ENCODE measurements at regions not wholly inside any gene's neighbourhood (a gene's known extent, or its start where the extent isn't known, plus 50 kb on each side); places are given as distances from the start of the nearest gene placed in this dataset.

GRCh38 chr2:19272941-19273470 is 85.4 kb downstream of the OSR1 start:
- Histone ChIP-seq H3K36me3 (ENCODE audit: control insufficient read depth in 5 of 5, insufficient read depth in 5 of 5, low read length in 5 of 5) (no peaks in the 10 kb centered on the region), H3K9me3 (ENCODE audit: control insufficient read depth in 5 of 5, low read length in 5 of 5) (no peaks in the 10 kb centered on the region), H3K9ac (ENCODE audit: low read length in 5 of 5) (no peak overlapping the region), H3K4me3 (ENCODE audit: low read depth in 1 of 5, low read length in 5 of 5) (no peak overlapping the region), H3K27me3 (ENCODE audit: control insufficient read depth in 5 of 5, insufficient read depth in 4 of 5, low read length in 5 of 5) (no peaks in the 10 kb centered on the region), H3K27ac (ENCODE audit: low read depth, low read length) (no peak overlapping the region), H3K4me1 (ENCODE audit: control insufficient read depth in 5 of 5, insufficient read depth in 5 of 5, low read length in 5 of 5) (peaks cover 0 to 3% (median 0%) of the 10 kb centered on the region in 5 donors)

GRCh38 chr2:19272039-19272438 is 86.4 kb downstream of the OSR1 start:
- no peaks in the 10 kb centered on the region for H3K36me3 ChIP-seq (ENCODE audit: control insufficient read depth in 5 of 5, insufficient read depth in 5 of 5, low read length in 5 of 5)
- H3K27me3 ChIP-seq (ENCODE audit: control insufficient read depth in 5 of 5, insufficient read depth in 4 of 5, low read length in 5 of 5): no peaks in the 10 kb centered on the region
- H3K27ac ChIP-seq (ENCODE audit: low read depth, low read length): no peak overlapping the region

GRCh38 chr2:19264852-19265251 is 93.6 kb downstream of the OSR1 start:
- no peaks in the 10 kb centered on the region for H3K9me3 ChIP-seq (ENCODE audit: control insufficient read depth in 5 of 5, low read length in 5 of 5)
- no peak overlapping the region for H3K4me3 ChIP-seq (ENCODE audit: low read depth in 1 of 5, low read length in 5 of 5)
- no peaks in the 10 kb centered on the region for H3K27me3 ChIP-seq (ENCODE audit: control insufficient read depth in 5 of 5, insufficient read depth in 4 of 5, low read length in 5 of 5)
- no peaks in the 10 kb centered on the region for H3K4me1 ChIP-seq (ENCODE audit: control insufficient read depth in 5 of 5, insufficient read depth in 5 of 5, low read length in 5 of 5)
- peaks cover 0 to 3% (median 0%) of the 10 kb centered on the region in 5 donors for H3K36me3 ChIP-seq (ENCODE audit: control insufficient read depth in 5 of 5, insufficient read depth in 5 of 5, low read length in 5 of 5)
- H3K27ac ChIP-seq (ENCODE audit: low read depth, low read length): no peak overlapping the region
- H3K9ac ChIP-seq (ENCODE audit: low read length in 5 of 5): no peak overlapping the region

More at GRCh38 chr2:19272039-19272438, 86.4 kb downstream of the OSR1 start:
- H3K9ac ChIP-seq (ENCODE audit: low read length in 5 of 5): no peak overlapping the region
- H3K4me1 ChIP-seq (ENCODE audit: control insufficient read depth in 5 of 5, insufficient read depth in 5 of 5, low read length in 5 of 5): peaks cover 0 to 3% (median 0%) of the 10 kb centered on the region in 5 donors
- H3K4me3 ChIP-seq (ENCODE audit: low read depth in 1 of 5, low read length in 5 of 5): no peak overlapping the region
- H3K9me3 ChIP-seq (ENCODE audit: control insufficient read depth in 5 of 5, low read length in 5 of 5): no peaks in the 10 kb centered on the region

GRCh38 chr2:19262150-19262549 is 96.3 kb downstream of the OSR1 start:
- Histone ChIP-seq H3K4me3 (ENCODE audit: low read depth in 1 of 5, low read length in 5 of 5) (no peak overlapping the region), H3K4me1 (ENCODE audit: control insufficient read depth in 5 of 5, insufficient read depth in 5 of 5, low read length in 5 of 5) (no peaks in the 10 kb centered on the region), H3K36me3 (ENCODE audit: control insufficient read depth in 5 of 5, insufficient read depth in 5 of 5, low read length in 5 of 5) (peaks cover 0 to 3% (median 0%) of the 10 kb centered on the region in 5 donors), H3K9ac (ENCODE audit: low read length in 5 of 5) (no peak overlapping the region), H3K9me3 (ENCODE audit: control insufficient read depth in 5 of 5, low read length in 5 of 5) (no peaks in the 10 kb centered on the region), H3K27ac (ENCODE audit: low read depth, low read length) (no peak overlapping the region), H3K27me3 (ENCODE audit: control insufficient read depth in 5 of 5, insufficient read depth in 4 of 5, low read length in 5 of 5) (no peaks in the 10 kb centered on the region)

GRCh38 chr2:19261061-19261460 is 97.4 kb downstream of the OSR1 start:
- H3K9me3 ChIP-seq (ENCODE audit: control insufficient read depth in 5 of 5, low read length in 5 of 5): no peaks in the 10 kb centered on the region
- no peak overlapping the region for H3K27ac ChIP-seq (ENCODE audit: low read depth, low read length)
- H3K9ac ChIP-seq (ENCODE audit: low read length in 5 of 5): no peak overlapping the region
- peaks cover 0 to 3% (median 0%) of the 10 kb centered on the region in 5 donors for H3K36me3 ChIP-seq (ENCODE audit: control insufficient read depth in 5 of 5, insufficient read depth in 5 of 5, low read length in 5 of 5)
- H3K4me3 ChIP-seq (ENCODE audit: low read depth in 1 of 5, low read length in 5 of 5): no peak overlapping the region
- H3K4me1 ChIP-seq (ENCODE audit: control insufficient read depth in 5 of 5, insufficient read depth in 5 of 5, low read length in 5 of 5): peaks cover 0 to 6% (median 3%) of the 10 kb centered on the region in 5 donors
- H3K27me3 ChIP-seq (ENCODE audit: control insufficient read depth in 5 of 5, insufficient read depth in 4 of 5, low read length in 5 of 5): no peaks in the 10 kb centered on the region

- Histone ChIP-seq H3K4me1 (ENCODE audit: control insufficient read depth in 5 of 5, insufficient read depth in 5 of 5, low read length in 5 of 5) (peaks cover 0 to 8% (median 4%) of the 10 kb centered on the region in 5 donors), H3K9me3 (ENCODE audit: control insufficient read depth in 5 of 5, low read length in 5 of 5) (no peaks in the 10 kb centered on the region), H3K27ac (ENCODE audit: low read depth, low read length) (no peak overlapping the region), H3K27me3 (ENCODE audit: control insufficient read depth in 5 of 5, insufficient read depth in 4 of 5, low read length in 5 of 5) (no peaks in the 10 kb centered on the region), H3K36me3 (ENCODE audit: control insufficient read depth in 5 of 5, insufficient read depth in 5 of 5, low read length in 5 of 5) (no peaks in the 10 kb centered on the region), H3K4me3 (ENCODE audit: low read depth in 1 of 5, low read length in 5 of 5) (no peak overlapping the region), H3K9ac (ENCODE audit: low read length in 5 of 5) (no peak overlapping the region)
Observed at GRCh38 chr2:19256121-19256601, 102.3 kb downstream of the OSR1 start.

- Histone ChIP-seq H3K27ac (ENCODE audit: low read depth, low read length) (no peak overlapping the region), H3K9ac (ENCODE audit: low read length in 5 of 5) (no peak overlapping the region), H3K27me3 (ENCODE audit: control insufficient read depth in 5 of 5, insufficient read depth in 4 of 5, low read length in 5 of 5) (no peaks in the 10 kb centered on the region), H3K4me3 (ENCODE audit: low read depth in 1 of 5, low read length in 5 of 5) (no peak overlapping the region), H3K9me3 (ENCODE audit: control insufficient read depth in 5 of 5, low read length in 5 of 5) (no peaks in the 10 kb centered on the region), H3K36me3 (ENCODE audit: control insufficient read depth in 5 of 5, insufficient read depth in 5 of 5, low read length in 5 of 5) (no peaks in the 10 kb centered on the region), H3K4me1 (ENCODE audit: control insufficient read depth in 5 of 5, insufficient read depth in 5 of 5, low read length in 5 of 5) (peaks cover 0 to 8% (median 4%) of the 10 kb centered on the region in 5 donors)
Observed at GRCh38 chr2:19255481-19255880, 102.9 kb downstream of the OSR1 start.

- no peaks in the 10 kb centered on the region for H3K36me3 ChIP-seq (ENCODE audit: control insufficient read depth in 5 of 5, insufficient read depth in 5 of 5, low read length in 5 of 5)
- H3K9me3 ChIP-seq (ENCODE audit: control insufficient read depth in 5 of 5, low read length in 5 of 5): no peaks in the 10 kb centered on the region
- H3K27ac ChIP-seq (ENCODE audit: low read depth, low read length): no peak overlapping the region
- no peak overlapping the region for H3K9ac ChIP-seq (ENCODE audit: low read length in 5 of 5)
- no peaks in the 10 kb centered on the region for H3K27me3 ChIP-seq (ENCODE audit: control insufficient read depth in 5 of 5, insufficient read depth in 4 of 5, low read length in 5 of 5)
- peaks cover 0 to 7% (median 4%) of the 10 kb centered on the region in 5 donors for H3K4me1 ChIP-seq (ENCODE audit: control insufficient read depth in 5 of 5, insufficient read depth in 5 of 5, low read length in 5 of 5)
- no peak overlapping the region for H3K4me3 ChIP-seq (ENCODE audit: low read depth in 1 of 5, low read length in 5 of 5)
Observed at GRCh38 chr2:19251554-19251953, 106.9 kb downstream of the OSR1 start.

GRCh38 chr2:19250906-19251305 is 107.5 kb downstream of the OSR1 start:
- peaks cover 0 to under 1% (median 0%) of the 10 kb centered on the region in 5 donors for H3K4me1 ChIP-seq (ENCODE audit: control insufficient read depth in 5 of 5, insufficient read depth in 5 of 5, low read length in 5 of 5)
- H3K4me3 ChIP-seq (ENCODE audit: low read depth in 1 of 5, low read length in 5 of 5): no peak overlapping the region
- no peak overlapping the region for H3K9ac ChIP-seq (ENCODE audit: low read length in 5 of 5)
- H3K27me3 ChIP-seq (ENCODE audit: control insufficient read depth in 5 of 5, insufficient read depth in 4 of 5, low read length in 5 of 5): no peaks in the 10 kb centered on the region
- no peaks in the 10 kb centered on the region for H3K36me3 ChIP-seq (ENCODE audit: control insufficient read depth in 5 of 5, insufficient read depth in 5 of 5, low read length in 5 of 5)
- H3K9me3 ChIP-seq (ENCODE audit: control insufficient read depth in 5 of 5, low read length in 5 of 5): no peaks in the 10 kb centered on the region
- no peak overlapping the region for H3K27ac ChIP-seq (ENCODE audit: low read depth, low read length)

GRCh38 chr2:19247186-19247585 is 111.2 kb downstream of the OSR1 start:
- no peaks in the 10 kb centered on the region for H3K27me3 ChIP-seq (ENCODE audit: control insufficient read depth in 5 of 5, insufficient read depth in 4 of 5, low read length in 5 of 5)
- H3K9me3 ChIP-seq (ENCODE audit: control insufficient read depth in 5 of 5, low read length in 5 of 5): no peaks in the 10 kb centered on the region
- no peak overlapping the region for H3K27ac ChIP-seq (ENCODE audit: low read depth, low read length)
- H3K4me1 ChIP-seq (ENCODE audit: control insufficient read depth in 5 of 5, insufficient read depth in 5 of 5, low read length in 5 of 5): peaks cover 0 to 10% (median 5%) of the 10 kb centered on the region in 5 donors
- H3K4me3 ChIP-seq (ENCODE audit: low read depth in 1 of 5, low read length in 5 of 5): no peak overlapping the region
- no peak overlapping the region for H3K9ac ChIP-seq (ENCODE audit: low read length in 5 of 5)
- H3K36me3 ChIP-seq (ENCODE audit: control insufficient read depth in 5 of 5, insufficient read depth in 5 of 5, low read length in 5 of 5): no peaks in the 10 kb centered on the region

Measured in subcutaneous abdominal adipose tissue (tissue), 5 donors.